GM06990 (cell line): ENCODE measurements at regions not wholly inside any gene's neighbourhood (a gene's known extent, or its start where the extent isn't known, plus 50 kb on each side); places are given as distances from the start of the nearest gene placed in this dataset.

Source experiments
- DNase-seq: peaks from one replicate; pipeline ENCODE4 v3.0.0-alpha.2; 2011; ENCODE audit not compliant: insufficient read length; ENCODE audit errors: extremely low read depth
- H3K27me3 ChIP-seq: replicated peaks from 2 replicates; pipeline ENCODE4 v1.6.0; 2011; ENCODE audit warnings: low read length; ENCODE audit not compliant: control insufficient read depth, insufficient read depth
- H3K36me3 ChIP-seq: 2 replicates; pipeline ENCODE4 v1.5.1; 2011; ENCODE audit warnings: low read length; ENCODE audit not compliant: control insufficient read depth, insufficient read depth
- H3K4me3 ChIP-seq: replicated peaks from 2 replicates; pipeline ENCODE4 v1.5.1; 2011; ENCODE audit warnings: low read depth, mild to moderate bottlenecking, control low read depth, low read length
- TF ChIP-seq, protein P1 (sequence below): IDR thresholded peaks from 2 replicates; pipeline ENCODE4 v1.5.1; 2011; ENCODE audit warnings: low read length, control low read depth, mild to moderate bottlenecking, inconsistent platforms; ENCODE audit not compliant: insufficient read depth, poor library complexity, severe bottlenecking

DNA sequence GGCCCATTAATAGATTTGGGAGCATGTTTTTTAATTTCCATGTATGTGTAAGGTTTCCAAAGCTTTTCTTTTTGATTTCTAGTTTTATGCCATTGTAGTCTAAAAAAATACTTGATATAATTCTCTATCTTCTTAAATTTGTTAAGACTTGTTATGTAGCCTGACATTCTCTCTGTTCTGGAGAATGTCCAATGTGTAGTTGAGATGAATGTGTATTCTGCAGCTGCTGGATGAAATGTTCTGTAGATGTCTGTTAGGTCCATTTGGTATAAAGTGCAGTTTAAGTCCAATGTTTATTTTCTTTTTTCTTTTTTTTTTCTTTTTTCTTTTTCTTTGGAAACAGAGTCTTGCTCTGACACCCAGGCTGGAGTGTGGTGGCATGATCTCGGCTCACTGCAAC lies 378.5 kb upstream of the MAD2L1 start:
- Histone ChIP-seq H3K4me3 (no peak overlapping the region), H3K27me3 (no peaks in the 10 kb centered on the region), H3K36me3 (no peaks in the 10 kb centered on the region)
- DNase-seq: no peak
- TF ChIP-seq, protein P1, sequence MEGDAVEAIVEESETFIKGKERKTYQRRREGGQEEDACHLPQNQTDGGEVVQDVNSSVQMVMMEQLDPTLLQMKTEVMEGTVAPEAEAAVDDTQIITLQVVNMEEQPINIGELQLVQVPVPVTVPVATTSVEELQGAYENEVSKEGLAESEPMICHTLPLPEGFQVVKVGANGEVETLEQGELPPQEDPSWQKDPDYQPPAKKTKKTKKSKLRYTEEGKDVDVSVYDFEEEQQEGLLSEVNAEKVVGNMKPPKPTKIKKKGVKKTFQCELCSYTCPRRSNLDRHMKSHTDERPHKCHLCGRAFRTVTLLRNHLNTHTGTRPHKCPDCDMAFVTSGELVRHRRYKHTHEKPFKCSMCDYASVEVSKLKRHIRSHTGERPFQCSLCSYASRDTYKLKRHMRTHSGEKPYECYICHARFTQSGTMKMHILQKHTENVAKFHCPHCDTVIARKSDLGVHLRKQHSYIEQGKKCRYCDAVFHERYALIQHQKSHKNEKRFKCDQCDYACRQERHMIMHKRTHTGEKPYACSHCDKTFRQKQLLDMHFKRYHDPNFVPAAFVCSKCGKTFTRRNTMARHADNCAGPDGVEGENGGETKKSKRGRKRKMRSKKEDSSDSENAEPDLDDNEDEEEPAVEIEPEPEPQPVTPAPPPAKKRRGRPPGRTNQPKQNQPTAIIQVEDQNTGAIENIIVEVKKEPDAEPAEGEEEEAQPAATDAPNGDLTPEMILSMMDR: no peak

- no peaks in the 10 kb centered on the region for H3K27me3 ChIP-seq
- DNase-seq: no peak
Measured at GRCh38 chr4:120443116-120443515, 376.5 kb upstream of the MAD2L1 start.

DNA sequence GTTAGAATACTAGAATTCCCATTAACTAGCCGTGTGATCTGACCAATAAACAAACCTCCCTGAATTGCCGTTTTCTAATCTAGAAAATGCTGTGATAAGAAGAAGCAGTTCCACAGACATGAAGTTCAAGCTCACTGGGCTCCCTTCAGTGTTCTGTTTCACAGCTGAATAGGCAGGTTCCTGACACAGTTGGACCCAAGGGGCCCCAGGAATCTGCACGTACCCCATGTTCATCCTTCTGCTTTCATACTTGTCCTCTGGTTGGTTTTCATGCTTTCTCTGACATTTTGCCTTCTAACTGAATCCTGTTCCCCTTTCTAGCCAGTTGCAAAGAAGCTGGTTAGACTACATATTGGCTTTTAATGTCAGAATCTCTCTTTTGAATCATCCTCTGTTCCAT lies 374.1 kb upstream of the MAD2L1 start:
- H3K4me3 ChIP-seq: no peak overlapping the region
- TF ChIP-seq, protein P1: no peak
- DNase-seq: no peak

More at GRCh38 chr4:120443116-120443515, 376.5 kb upstream of the MAD2L1 start:
- TF ChIP-seq, protein P1: no peak
- Histone ChIP-seq H3K36me3 (no peaks in the 10 kb centered on the region), H3K4me3 (no peak overlapping the region)

GRCh38 chr4:120435179-120435578 lies 368.5 kb upstream of the MAD2L1 start:
- Histone ChIP-seq H3K36me3 (no peaks in the 10 kb centered on the region), H3K4me3 (no peak overlapping the region), H3K27me3 (no peaks in the 10 kb centered on the region)
- no peak for DNase-seq
- TF ChIP-seq, protein P1: no peak

More for the DNA sequence above, 374.1 kb upstream of the MAD2L1 start:
- H3K36me3 ChIP-seq: no peaks in the 10 kb centered on the region
- no peaks in the 10 kb centered on the region for H3K27me3 ChIP-seq

GRCh38 chr4:120434756-120435155 lies 368.1 kb upstream of the MAD2L1 start:
- TF ChIP-seq, protein P1: no peak
- H3K27me3 ChIP-seq: no peaks in the 10 kb centered on the region
- H3K36me3 ChIP-seq: no peaks in the 10 kb centered on the region
- no peak for DNase-seq
- no peak overlapping the region for H3K4me3 ChIP-seq

- Histone ChIP-seq H3K4me3 (no peak overlapping the region), H3K36me3 (no peaks in the 10 kb centered on the region), H3K27me3 (no peaks in the 10 kb centered on the region)
- DNase-seq: no peak
- TF ChIP-seq, protein P1: no peak
Measured at GRCh38 chr4:120432301-120432860, 365.7 kb upstream of the MAD2L1 start.
